Osteocyte (in vitro differentiated cells): ENCODE measurements at regions not wholly inside any gene's neighbourhood (a gene's known extent, or its start where the extent isn't known, plus 50 kb on each side); places are given as distances from the start of the nearest gene placed in this dataset.

Experiments
- DNase-seq: peaks from one replicate; pipeline ENCODE4 v3.0.0; 2021; ENCODE audit warnings: mixed read lengths; ENCODE audit not compliant: unreplicated experiment; ENCODE audit errors: extremely low spot score
- H3K27ac Mint-ChIP-seq: one replicate; pipeline ENCODE4 v1.8.0; 2021; ENCODE audit warnings: mild to moderate bottlenecking, mixed read lengths; ENCODE audit not compliant: unreplicated experiment
- H3K27me3 Mint-ChIP-seq: one replicate; pipeline ENCODE4 v1.8.0; 2021; ENCODE audit warnings: mixed read lengths; ENCODE audit not compliant: unreplicated experiment
- H3K36me3 Mint-ChIP-seq: one replicate; pipeline ENCODE4 v1.8.0; 2021; ENCODE audit warnings: mixed read lengths; ENCODE audit not compliant: unreplicated experiment
- H3K4me1 Mint-ChIP-seq: one replicate; pipeline ENCODE4 v1.8.0; 2021; ENCODE audit warnings: mixed read lengths; ENCODE audit not compliant: unreplicated experiment
- H3K4me3 Mint-ChIP-seq: one replicate; pipeline ENCODE4 v1.8.0; 2021; ENCODE audit warnings: mild to moderate bottlenecking, moderate library complexity, mixed read lengths; ENCODE audit not compliant: unreplicated experiment
- H3K9me3 Mint-ChIP-seq: one replicate; pipeline ENCODE4 v1.8.0; 2021; ENCODE audit warnings: mixed read lengths; ENCODE audit not compliant: unreplicated experiment
- CTCF ChIP-seq: fragments of 200-600 bp; sonication (generic); IDR thresholded peaks from 2 replicates; pipeline ENCODE4 v1.5.0; 2021; ENCODE audit warnings: antibody characterized with exemption, mild to moderate bottlenecking, moderate library complexity

- no peak overlapping the region for H3K4me3 Mint-ChIP-seq
- no peak for DNase-seq
- H3K27me3 Mint-ChIP-seq, result no peaks in the 10 kb centered on the region
- peaks cover 3% of the 10 kb centered on the region for H3K9me3 Mint-ChIP-seq
- H3K36me3 Mint-ChIP-seq, result no peaks in the 10 kb centered on the region
- H3K4me1 Mint-ChIP-seq, result no peaks in the 10 kb centered on the region
- no peak for TF ChIP-seq CTCF
- no peak overlapping the region for H3K27ac Mint-ChIP-seq
Observed at GRCh38 chr16:77033516-77033915, 157.5 kb upstream of the MON1B start.

GRCh38 chr16:77035361-77035760, 155.6 kb upstream of the MON1B start:
- H3K9me3 Mint-ChIP-seq, result peaks cover 3% of the 10 kb centered on the region
- no peak overlapping the region for H3K4me3 Mint-ChIP-seq
- no peak for DNase-seq
- no peak for TF ChIP-seq CTCF
- no peaks in the 10 kb centered on the region for H3K4me1 Mint-ChIP-seq
- no peaks in the 10 kb centered on the region for H3K27me3 Mint-ChIP-seq
- H3K27ac Mint-ChIP-seq, result no peak overlapping the region
- H3K36me3 Mint-ChIP-seq, result no peaks in the 10 kb centered on the region

GRCh38 chr16:77037696-77038347, 153.2 kb upstream of the MON1B start:
- Mint-ChIP-seq H3K36me3 (no peaks in the 10 kb centered on the region), H3K4me1 (no peaks in the 10 kb centered on the region), H3K4me3 (no peak overlapping the region), H3K9me3 (peaks cover 3% of the 10 kb centered on the region), H3K27me3 (no peaks in the 10 kb centered on the region), H3K27ac (no peak overlapping the region)
- TF ChIP-seq CTCF, result no peak
- DNase-seq, result no peak

- Mint-ChIP-seq H3K9me3 (peaks cover 3% of the 10 kb centered on the region), H3K27ac (no peak overlapping the region), H3K4me3 (no peak overlapping the region), H3K36me3 (no peaks in the 10 kb centered on the region), H3K27me3 (no peaks in the 10 kb centered on the region), H3K4me1 (no peaks in the 10 kb centered on the region)
- DNase-seq, result no peak
- TF ChIP-seq CTCF, result no peak
Observed at GRCh38 chr16:77041468-77041867, 149.5 kb upstream of the MON1B start.

- H3K27me3 Mint-ChIP-seq, result no peaks in the 10 kb centered on the region
- H3K4me3 Mint-ChIP-seq, result no peak overlapping the region
- H3K4me1 Mint-ChIP-seq, result no peaks in the 10 kb centered on the region
- no peak overlapping the region for H3K27ac Mint-ChIP-seq
- DNase-seq, result no peak
- H3K36me3 Mint-ChIP-seq, result no peaks in the 10 kb centered on the region
- H3K9me3 Mint-ChIP-seq, result no peaks in the 10 kb centered on the region
- TF ChIP-seq CTCF, result peak; percentile 7
Observed at GRCh38 chr16:77043076-77043475, 147.9 kb upstream of the MON1B start.
